Prostate gland (tissue), 2 donors: ENCODE measurements at regions not wholly inside any gene's neighbourhood (a gene's known extent, or its start where the extent isn't known, plus 50 kb on each side); places are given as distances from the start of the nearest gene placed in this dataset.

Source experiments
- POLR2A ChIP-seq: fragments of 450-650 bp; IDR thresholded peaks from one replicate; pipeline ENCODE4 v1.6.1; 2016; ENCODE audit warnings: antibody characterized with exemption, mild to moderate bottlenecking
- TF ChIP-seq, protein P1 (sequence below), 4 experiments: fragments of 200-600 bp in 2 of 4; fragments of 450-650 bp in 2 of 4; sonication (generic) in 2 of 4; IDR thresholded peaks; 1 replicate in 3 of 4; 2 replicates in 1 of 4; pipeline ENCODE4 v1.5.1; 2016 to 2019; ENCODE audit warnings: antibody characterized with exemption in 4 of 4, mild to moderate bottlenecking in 2 of 4, moderate library complexity in 2 of 4

- TF ChIP-seq, protein P1, sequence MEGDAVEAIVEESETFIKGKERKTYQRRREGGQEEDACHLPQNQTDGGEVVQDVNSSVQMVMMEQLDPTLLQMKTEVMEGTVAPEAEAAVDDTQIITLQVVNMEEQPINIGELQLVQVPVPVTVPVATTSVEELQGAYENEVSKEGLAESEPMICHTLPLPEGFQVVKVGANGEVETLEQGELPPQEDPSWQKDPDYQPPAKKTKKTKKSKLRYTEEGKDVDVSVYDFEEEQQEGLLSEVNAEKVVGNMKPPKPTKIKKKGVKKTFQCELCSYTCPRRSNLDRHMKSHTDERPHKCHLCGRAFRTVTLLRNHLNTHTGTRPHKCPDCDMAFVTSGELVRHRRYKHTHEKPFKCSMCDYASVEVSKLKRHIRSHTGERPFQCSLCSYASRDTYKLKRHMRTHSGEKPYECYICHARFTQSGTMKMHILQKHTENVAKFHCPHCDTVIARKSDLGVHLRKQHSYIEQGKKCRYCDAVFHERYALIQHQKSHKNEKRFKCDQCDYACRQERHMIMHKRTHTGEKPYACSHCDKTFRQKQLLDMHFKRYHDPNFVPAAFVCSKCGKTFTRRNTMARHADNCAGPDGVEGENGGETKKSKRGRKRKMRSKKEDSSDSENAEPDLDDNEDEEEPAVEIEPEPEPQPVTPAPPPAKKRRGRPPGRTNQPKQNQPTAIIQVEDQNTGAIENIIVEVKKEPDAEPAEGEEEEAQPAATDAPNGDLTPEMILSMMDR (IDR thresholded peaks at IDR 0.05) = no peak
- TF ChIP-seq POLR2A = no peak
Observed at GRCh38 chr2:168310580-168310979, 63.2 kb upstream of the STK39 start.
